H1 (cell line): ENCODE measurements at regions not wholly inside any gene's neighbourhood (a gene's known extent, or its start where the extent isn't known, plus 50 kb on each side); places are given as distances from the start of the nearest gene placed in this dataset.

Experiments
- CTCF ChIA-PET: fragments of 300-600 bp; sonication (Branson Sonifier 250); formaldehyde crosslinking; loops from one replicate; lab custom pipeline; 2021; ENCODE audit not compliant: partially characterized antibody; lab: Charles Lee
- POLR2A ChIA-PET: fragments of 300-600 bp; sonication (Branson Sonifier 250); formaldehyde crosslinking; loops from one replicate; lab custom pipeline; 2021; ENCODE audit warnings: inconsistent platforms; ENCODE audit not compliant: partially characterized antibody; lab: Charles Lee
- DNase-seq, 2 experiments: peaks; one replicate each; pipeline versions ENCODE4 v3.0.0 to v3.0.0-alpha.2; 2010 to 2022; ENCODE audit warnings: low spot score in 2 of 2, low read depth in 1 of 2, mixed read lengths in 1 of 2
- FAIRE-seq: peaks from 2 replicates; lab custom pipeline; 2011; peaks lifted over from hg19 to GRCh38; lab: Jason Lieb, UNC
- H2AFZ ChIP-seq: 2 replicates; pipeline ENCODE4 v1.8.1; 2012; ENCODE audit warnings: low read length, inconsistent platforms
- H2AK5ac ChIP-seq: 2 replicates; pipeline ENCODE4 v1.6.1; 2013; ENCODE audit warnings: low read depth, low read length
- H2BK120ac ChIP-seq: replicated peaks from 2 replicates; pipeline ENCODE3; 2013; ENCODE audit warnings: low read depth, low read length, inconsistent platforms
- H2BK12ac ChIP-seq: 2 replicates; pipeline ENCODE4 v1.6.1; 2013; ENCODE audit warnings: low read depth, low read length
- H2BK15ac ChIP-seq: 2 replicates; pipeline ENCODE4 v1.6.1; 2013; ENCODE audit warnings: low read length
- H2BK20ac ChIP-seq: 2 replicates; pipeline ENCODE4 v1.6.1; 2013; ENCODE audit warnings: low read length
- H2BK5ac ChIP-seq: 2 replicates; pipeline ENCODE4 v1.6.1; 2013; ENCODE audit warnings: low read depth, low read length
- H3K14ac ChIP-seq: 2 replicates; pipeline ENCODE4 v1.6.1; 2013; ENCODE audit warnings: inconsistent platforms; ENCODE audit not compliant: insufficient read length
- H3K18ac ChIP-seq: 2 replicates; pipeline ENCODE4 v1.6.1; 2013; ENCODE audit warnings: low read length; ENCODE audit errors: extremely low read depth
- H3K23ac ChIP-seq: 2 replicates; pipeline ENCODE4 v1.6.1; 2013; ENCODE audit warnings: inconsistent platforms; ENCODE audit not compliant: insufficient read length
- H3K23me2 ChIP-seq: 2 replicates; pipeline ENCODE4 v1.6.1; 2013; ENCODE audit warnings: low read depth, low read length
- H3K27ac ChIP-seq: 2 replicates; pipeline ENCODE4 v1.6.1; 2011; ENCODE audit warnings: low read depth, low read length, inconsistent platforms
- H3K27me3 ChIP-seq, 4 experiments: replicated peaks in 1 of 4; 1 replicate in 1 of 4; 2 replicates in 3 of 4; pipeline versions ENCODE4 v1.6.1 to v1.8.1; 2011 to 2013; ENCODE audit warnings: low read length in 3 of 4, mild to moderate bottlenecking in 3 of 4, inconsistent platforms in 2 of 4, mixed read lengths in 2 of 4, moderate library complexity in 1 of 4; ENCODE audit not compliant: control insufficient read depth in 3 of 4, insufficient read depth in 3 of 4; ENCODE audit errors: extremely low read depth in 1 of 4
- H3K36me3 ChIP-seq, 4 experiments: 2 replicates each; pipeline versions ENCODE4 v1.6.1 to v1.8.1; 2011 to 2013; ENCODE audit warnings: mild to moderate bottlenecking in 4 of 4, low read length in 3 of 4, moderate library complexity in 2 of 4, control low read depth in 1 of 4, inconsistent platforms in 1 of 4; ENCODE audit not compliant: insufficient read depth in 4 of 4, control insufficient read depth in 2 of 4
- H3K4ac ChIP-seq: replicated peaks from 2 replicates; pipeline ENCODE3; 2013; ENCODE audit warnings: low read length, low read depth, mixed read lengths, inconsistent platforms; ENCODE audit not compliant: insufficient read length
- H3K4me1 ChIP-seq, 4 experiments: replicated peaks in 1 of 4; 1 replicate in 1 of 4; 2 replicates in 3 of 4; pipeline versions ENCODE4 v1.6.1 to v1.8.1; 2011 to 2013; ENCODE audit warnings: low read length in 3 of 4, inconsistent platforms in 2 of 4, mixed read lengths in 1 of 4; ENCODE audit not compliant: insufficient read depth in 4 of 4, control insufficient read depth in 3 of 4
- H3K4me2 ChIP-seq, 2 experiments: 2 replicates each; pipeline versions ENCODE4 v1.6.1 to v1.8.1; 2011 to 2013; ENCODE audit warnings: low read depth in 2 of 2, low read length in 2 of 2, control low read depth in 1 of 2, inconsistent platforms in 1 of 2, mild to moderate bottlenecking in 1 of 2; ENCODE audit not compliant: insufficient read depth in 1 of 2
- H3K4me3 ChIP-seq, 4 experiments: fragments of 200-600, 300-600 bp in 1 of 4; sonication (generic), shearing (Covaris generic), sonication (Bioruptor Twin) in 1 of 4; 2 replicates each; pipeline versions ENCODE4 v1.5.1 to v1.8.1; 2011 to 2016; ENCODE audit warnings: low read length in 4 of 4, low read depth in 3 of 4, control low read depth in 2 of 4, inconsistent platforms in 2 of 4, mild to moderate bottlenecking in 2 of 4, mixed read lengths in 1 of 4, moderate library complexity in 1 of 4; ENCODE audit not compliant: insufficient read depth in 2 of 4; ENCODE audit errors: extremely low read depth in 1 of 4
- H3K56ac ChIP-seq: replicated peaks from 2 replicates; pipeline ENCODE3; 2013; ENCODE audit warnings: low read depth, mild to moderate bottlenecking, mixed read lengths, low read length, inconsistent platforms; ENCODE audit not compliant: insufficient read length
- H3K79me1 ChIP-seq: 2 replicates; pipeline ENCODE4 v1.6.1; 2013; ENCODE audit warnings: low read depth, low read length, control low read depth
- H3K79me2 ChIP-seq, 2 experiments: 2 replicates each; pipeline versions ENCODE4 v1.6.1 to v1.8.1; 2012 to 2013; ENCODE audit warnings: low read length in 2 of 2, mild to moderate bottlenecking in 2 of 2, inconsistent platforms in 1 of 2; ENCODE audit not compliant: insufficient read depth in 2 of 2, control insufficient read depth in 1 of 2
- H3K9ac ChIP-seq, 4 experiments: replicated peaks in 1 of 4; 1 replicate in 1 of 4; 2 replicates in 3 of 4; pipeline versions ENCODE4 v1.6.1 to v1.8.1; 2011 to 2013; ENCODE audit warnings: low read depth in 3 of 4, low read length in 3 of 4, control low read depth in 2 of 4, mild to moderate bottlenecking in 2 of 4, moderate library complexity in 2 of 4, inconsistent platforms in 1 of 4; ENCODE audit errors: extremely low read depth in 1 of 4
- H3K9me3 ChIP-seq, 2 experiments: 2 replicates each; pipeline versions ENCODE4 v1.6.1 to v1.8.1; 2012 to 2013; ENCODE audit warnings: mild to moderate bottlenecking in 2 of 2, moderate library complexity in 2 of 2, control low read depth in 1 of 2, inconsistent platforms in 1 of 2, low read depth in 1 of 2, low read length in 1 of 2, mixed read lengths in 1 of 2; ENCODE audit not compliant: insufficient read depth in 2 of 2
- H4K20me1 ChIP-seq, 2 experiments: replicated peaks in 1 of 2; 2 replicates each; pipeline versions ENCODE3 to v1.8.1; 2011 to 2013; ENCODE audit warnings: inconsistent platforms in 2 of 2, low read length in 2 of 2, mild to moderate bottlenecking in 1 of 2; ENCODE audit not compliant: insufficient read depth in 2 of 2, control insufficient read depth in 1 of 2
- H4K5ac ChIP-seq: 2 replicates; pipeline ENCODE4 v1.6.1; 2013; ENCODE audit warnings: low read length, low read depth, mixed read lengths, inconsistent platforms; ENCODE audit not compliant: insufficient read length
- H4K8ac ChIP-seq: 2 replicates; pipeline ENCODE4 v1.8.0; 2013; ENCODE audit warnings: mild to moderate bottlenecking, moderate library complexity, low read length, inconsistent platforms; ENCODE audit not compliant: insufficient read depth; ENCODE audit errors: extremely low read depth
- H4K91ac ChIP-seq: replicated peaks from 2 replicates; pipeline ENCODE3; 2013; ENCODE audit warnings: low read length, mixed read lengths, inconsistent platforms; ENCODE audit not compliant: insufficient read length
- ASH2L ChIP-seq: fragments of 200-600, 300-600 bp; sonication (generic); IDR thresholded peaks from one replicate; pipeline ENCODE4 v1.7.1; 2017; ENCODE audit warnings: low read length
- ATF3 ChIP-seq: IDR thresholded peaks from 2 replicates; pipeline ENCODE4 v1.6.1; 2011; ENCODE audit warnings: low read depth, mild to moderate bottlenecking, low read length; ENCODE audit not compliant: insufficient read depth
- JUND ChIP-seq: IDR thresholded peaks from 2 replicates; pipeline ENCODE4 v1.6.1; 2011; ENCODE audit warnings: mild to moderate bottlenecking, improper control_type of control experiment, low read length
- KDM4A ChIP-seq: IDR thresholded peaks from one replicate; pipeline ENCODE4 v1.7.1; 2012; ENCODE audit warnings: low read depth, mild to moderate bottlenecking, moderate library complexity, low read length, inconsistent platforms; ENCODE audit not compliant: severe bottlenecking
- POLR2A ChIP-seq, 2 experiments: IDR thresholded peaks; 1 replicate in 1 of 2; 2 replicates in 1 of 2; pipeline ENCODE4 v1.6.1; 2011; ENCODE audit warnings: low read depth in 2 of 2, low read length in 2 of 2, mild to moderate bottlenecking in 2 of 2; ENCODE audit errors: control extremely low read depth in 1 of 2
- RBBP5 ChIP-seq: IDR thresholded peaks from 2 replicates; pipeline ENCODE4 v1.7.1; 2012; ENCODE audit warnings: low read depth, mild to moderate bottlenecking, inconsistent platforms, low read length, moderate library complexity, borderline replicate concordance
- SRF ChIP-seq: IDR thresholded peaks from 2 replicates; pipeline ENCODE4 v1.6.1; 2011; ENCODE audit warnings: mild to moderate bottlenecking, low read depth, low read length, moderate library complexity
- TAF7 ChIP-seq: optimal IDR thresholded peaks from 2 replicates; pipeline ENCODE3; 2011; ENCODE audit warnings: low read depth, mild to moderate bottlenecking, inconsistent platforms, low read length, moderate library complexity, borderline replicate concordance
- YY1 ChIP-seq: IDR thresholded peaks from 2 replicates; pipeline ENCODE4 v1.6.1; 2011; ENCODE audit warnings: low read depth, mild to moderate bottlenecking, low read length
- WGBS, 2 experiments: shearing (Covaris generic) in 1 of 2; methylation state at CpG; one replicate each; pipeline versions ENCODE4 v1.1.6 to v1.1.7; 2013 to 2015; ENCODE audit warnings: low lambda C conversion rate in 2 of 2, mixed read lengths in 2 of 2, inconsistent platforms in 1 of 2, low coverage in 1 of 2, missing lambda C conversion rate in 1 of 2; ENCODE audit not compliant: insufficient replicate concordance in 2 of 2, insufficient coverage in 1 of 2, insufficient read length in 1 of 2; ENCODE audit errors: extremely low coverage in 1 of 2, missing lambda C conversion rate in 1 of 2; 5-methylcytosine and 5-hydroxymethylcytosine counted together

- ChIA-PET POLR2A (interaction anchor here (0.6 to 0.8 kb wide), 2 partner anchors 9 to 266 kb away, joined by 3 read pairs; no protein-coding TSS in a partner anchor), CTCF (interaction anchor here (0.9 kb wide), 1 partner anchor 72 kb away, joined by 7 read pairs; no protein-coding TSS in a partner anchor)
- no peak overlapping the region for H3K4me3 ChIP-seq
- H3K27ac ChIP-seq, result no peak overlapping the region
- H4K20me1 ChIP-seq, result no peaks in the 10 kb centered on the region
- peaks cover 3% of the 10 kb centered on the region; the same call in 1 of the 2 replicates for H3K23me2 ChIP-seq
- no peak overlapping the region for H2AK5ac ChIP-seq
- DNase-seq, result no peak
- H3K14ac ChIP-seq, result no peak overlapping the region
- no peak overlapping the region for H4K91ac ChIP-seq
- H3K4me1 ChIP-seq, result peaks cover 0 to 4% (median 0%) of the 10 kb centered on the region in 4 experiments; a peak in 2 of 7 replicates
- no peak overlapping the region for H3K4ac ChIP-seq
- no peaks in the 10 kb centered on the region for H3K9me3 ChIP-seq
- H4K5ac ChIP-seq, result no peak overlapping the region
- no peak overlapping the region for H2AFZ ChIP-seq
- no peak overlapping the region for H3K9ac ChIP-seq
- H2BK20ac ChIP-seq, result no peak overlapping the region
- no peaks in the 10 kb centered on the region for H3K79me2 ChIP-seq
- H3K79me1 ChIP-seq, result no peaks in the 10 kb centered on the region
- no peak overlapping the region for H2BK120ac ChIP-seq
- H3K56ac ChIP-seq, result no peak overlapping the region
- H2BK15ac ChIP-seq, result no peak overlapping the region
- H3K27me3 ChIP-seq, result no peaks in the 10 kb centered on the region
- H4K8ac ChIP-seq, result no peak overlapping the region
- H2BK5ac ChIP-seq, result no peak overlapping the region
- H3K23ac ChIP-seq, result no peak overlapping the region
- no peak for FAIRE-seq
- TF ChIP-seq ATF3, result no peak
- TF ChIP-seq ASH2L, result no peak
- TF ChIP-seq SRF, result no peak
- TF ChIP-seq RBBP5, result no peak
- no peak for TF ChIP-seq TAF7
- no peak for TF ChIP-seq YY1
- no peak for TF ChIP-seq JUND
- no peak for TF ChIP-seq KDM4A
- no peak for TF ChIP-seq POLR2A (IDR thresholded peaks at IDR 0.05; ENCODE audit: control extremely low read depth in 1 of 2, low read depth in 2 of 2, low read length in 2 of 2)
- H3K4me2 ChIP-seq, result no peak overlapping the region
- 96% methylated on average over 7 of the region's 7 CpGs; no CpG with 5 or more reads in 1 of the 2 experiments for WGBS, 2 experiments
- no peaks in the 10 kb centered on the region for H3K36me3 ChIP-seq
- H2BK12ac ChIP-seq, result no peak overlapping the region
- no peak overlapping the region for H3K18ac ChIP-seq
Observed at GRCh38 chr10:2210088-2210487, 472.8 kb upstream of the ADARB2 start.
